Type B pancreatic cell (in vitro differentiated cells): ENCODE measurements at regions not wholly inside any gene's neighbourhood (a gene's known extent, or its start where the extent isn't known, plus 50 kb on each side); places are given as distances from the start of the nearest gene placed in this dataset.

ENCODE experiments used
- DNase-seq: peaks from one replicate; pipeline ENCODE4 v3.0.0; 2021; ENCODE audit warnings: mixed read lengths; ENCODE audit not compliant: unreplicated experiment; ENCODE audit errors: extremely low spot score
- H3K27ac Mint-ChIP-seq: 2 replicates; pipeline ENCODE4 v1.8.0; 2021; ENCODE audit warnings: mild to moderate bottlenecking, mixed read lengths
- H3K27me3 Mint-ChIP-seq: 2 replicates; pipeline ENCODE4 v1.8.0; 2021; ENCODE audit warnings: mixed read lengths
- H3K36me3 Mint-ChIP-seq: 2 replicates; pipeline ENCODE4 v1.8.0; 2021; ENCODE audit warnings: mixed read lengths
- H3K4me1 Mint-ChIP-seq: one replicate; pipeline ENCODE4 v1.8.0; 2021; ENCODE audit warnings: mixed read lengths; ENCODE audit not compliant: unreplicated experiment
- H3K4me3 Mint-ChIP-seq: 2 replicates; pipeline ENCODE4 v1.8.0; 2021; ENCODE audit warnings: mild to moderate bottlenecking, mixed read lengths
- H3K9me3 Mint-ChIP-seq: 2 replicates; pipeline ENCODE4 v1.8.0; 2021; ENCODE audit warnings: mixed read lengths
- TF ChIP-seq, protein P1 (sequence below): fragments of 200-600 bp; sonication (generic); conservative IDR thresholded peaks from 2 replicates; pipeline ENCODE4 v1.5.0; 2021; ENCODE audit warnings: antibody characterized with exemption, mild to moderate bottlenecking

DNA sequence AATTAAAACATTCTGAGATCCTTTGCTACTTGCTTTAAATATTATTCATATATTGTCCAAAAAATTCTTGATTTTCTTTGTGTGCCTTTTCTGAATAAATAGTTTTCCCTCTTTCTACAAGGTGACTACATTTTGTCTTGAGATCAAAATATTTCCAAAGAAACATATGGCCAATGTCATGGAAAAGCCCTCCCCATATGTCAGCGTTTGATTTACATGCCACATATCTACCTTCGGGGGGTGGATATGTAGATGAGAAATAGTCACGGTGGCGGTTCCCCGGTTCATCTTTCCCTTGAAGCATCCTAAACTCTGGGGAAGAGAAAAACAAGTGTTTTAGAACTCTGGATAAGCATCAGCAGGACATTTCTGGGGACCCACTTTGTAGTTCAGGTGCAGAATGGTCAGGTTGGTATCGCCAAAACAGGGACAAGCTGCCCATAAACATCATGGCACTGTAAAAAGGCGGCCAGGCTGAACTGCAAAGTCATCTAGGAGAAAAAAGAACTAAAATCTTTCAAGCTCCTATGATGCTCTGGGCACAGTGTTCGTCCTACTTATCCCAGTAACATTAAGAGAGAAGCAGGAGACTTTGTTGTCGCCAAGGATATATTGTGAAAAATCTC lies 91.5 kb downstream of the MEX3B start:
- Mint-ChIP-seq H3K4me3 (no peak overlapping the region), H3K27me3 (no peaks in the 10 kb centered on the region), H3K9me3 (no peaks in the 10 kb centered on the region), H3K27ac (no peak overlapping the region), H3K4me1 (peaks cover 4% of the 10 kb centered on the region), H3K36me3 (peaks cover 5% of the 10 kb centered on the region)
- DNase-seq: no peak
- TF ChIP-seq, protein P1, sequence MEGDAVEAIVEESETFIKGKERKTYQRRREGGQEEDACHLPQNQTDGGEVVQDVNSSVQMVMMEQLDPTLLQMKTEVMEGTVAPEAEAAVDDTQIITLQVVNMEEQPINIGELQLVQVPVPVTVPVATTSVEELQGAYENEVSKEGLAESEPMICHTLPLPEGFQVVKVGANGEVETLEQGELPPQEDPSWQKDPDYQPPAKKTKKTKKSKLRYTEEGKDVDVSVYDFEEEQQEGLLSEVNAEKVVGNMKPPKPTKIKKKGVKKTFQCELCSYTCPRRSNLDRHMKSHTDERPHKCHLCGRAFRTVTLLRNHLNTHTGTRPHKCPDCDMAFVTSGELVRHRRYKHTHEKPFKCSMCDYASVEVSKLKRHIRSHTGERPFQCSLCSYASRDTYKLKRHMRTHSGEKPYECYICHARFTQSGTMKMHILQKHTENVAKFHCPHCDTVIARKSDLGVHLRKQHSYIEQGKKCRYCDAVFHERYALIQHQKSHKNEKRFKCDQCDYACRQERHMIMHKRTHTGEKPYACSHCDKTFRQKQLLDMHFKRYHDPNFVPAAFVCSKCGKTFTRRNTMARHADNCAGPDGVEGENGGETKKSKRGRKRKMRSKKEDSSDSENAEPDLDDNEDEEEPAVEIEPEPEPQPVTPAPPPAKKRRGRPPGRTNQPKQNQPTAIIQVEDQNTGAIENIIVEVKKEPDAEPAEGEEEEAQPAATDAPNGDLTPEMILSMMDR: no peak

DNA sequence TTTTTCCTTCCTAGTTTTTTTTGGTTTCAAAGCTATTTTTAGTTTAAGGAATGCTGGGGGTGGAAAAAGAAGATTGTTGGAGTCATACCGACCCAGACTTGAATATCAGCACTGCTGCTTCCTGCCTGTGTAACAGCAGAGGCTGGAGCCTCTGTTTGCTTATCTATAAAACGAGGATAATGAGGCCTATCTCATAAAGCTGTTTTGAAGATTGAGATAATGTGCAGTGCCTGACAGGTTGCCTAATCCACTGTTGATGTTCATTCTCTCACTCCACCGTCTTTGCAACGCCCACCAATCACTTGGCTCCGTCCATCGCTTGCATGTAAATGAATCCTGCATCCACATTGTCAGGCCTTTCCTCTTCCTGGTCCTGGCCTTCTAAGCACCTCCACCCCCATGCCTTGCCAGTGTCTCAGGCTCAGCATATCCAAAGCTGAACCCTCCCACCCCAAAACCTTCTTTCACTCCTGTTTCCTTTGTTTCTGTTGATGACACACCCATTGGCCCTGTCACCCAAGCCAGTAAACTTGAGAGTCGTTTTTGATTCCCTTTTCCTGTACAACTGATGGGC lies 94.9 kb downstream of the MEX3B start:
- Mint-ChIP-seq H3K4me3 (no peak overlapping the region), H3K27me3 (no peaks in the 10 kb centered on the region), H3K4me1 (peaks cover 4% of the 10 kb centered on the region), H3K27ac (no peak overlapping the region), H3K9me3 (no peaks in the 10 kb centered on the region), H3K36me3 (peaks cover 5% of the 10 kb centered on the region)
- TF ChIP-seq, protein P1: no peak
- DNase-seq: no peak

DNA sequence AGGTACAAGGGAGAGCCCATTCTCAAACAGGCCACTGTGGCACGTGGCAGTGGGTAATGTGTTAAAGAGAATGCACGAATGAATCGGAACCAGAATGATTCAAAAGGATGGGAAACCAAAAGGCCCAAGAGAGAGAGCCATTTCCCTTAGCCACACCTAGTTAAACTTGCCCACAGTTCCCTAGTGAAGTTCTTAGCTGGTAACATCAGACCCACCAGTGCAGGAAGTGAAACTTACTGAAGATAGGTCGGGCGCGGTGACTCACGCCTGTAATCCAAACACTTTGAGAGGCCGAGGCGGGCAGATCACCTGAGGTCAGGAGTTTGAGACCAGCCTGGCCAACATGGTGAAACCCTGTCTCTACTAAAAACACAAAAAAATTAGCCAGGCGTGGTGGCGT lies 97.1 kb downstream of the MEX3B start:
- no peak overlapping the region for H3K27ac Mint-ChIP-seq
- H3K4me1 Mint-ChIP-seq: no peaks in the 10 kb centered on the region
- no peaks in the 10 kb centered on the region for H3K9me3 Mint-ChIP-seq
- TF ChIP-seq, protein P1: no peak
- H3K36me3 Mint-ChIP-seq: peaks cover 5% of the 10 kb centered on the region
- no peak overlapping the region for H3K4me3 Mint-ChIP-seq
- DNase-seq: no peak
- H3K27me3 Mint-ChIP-seq: no peaks in the 10 kb centered on the region

DNA sequence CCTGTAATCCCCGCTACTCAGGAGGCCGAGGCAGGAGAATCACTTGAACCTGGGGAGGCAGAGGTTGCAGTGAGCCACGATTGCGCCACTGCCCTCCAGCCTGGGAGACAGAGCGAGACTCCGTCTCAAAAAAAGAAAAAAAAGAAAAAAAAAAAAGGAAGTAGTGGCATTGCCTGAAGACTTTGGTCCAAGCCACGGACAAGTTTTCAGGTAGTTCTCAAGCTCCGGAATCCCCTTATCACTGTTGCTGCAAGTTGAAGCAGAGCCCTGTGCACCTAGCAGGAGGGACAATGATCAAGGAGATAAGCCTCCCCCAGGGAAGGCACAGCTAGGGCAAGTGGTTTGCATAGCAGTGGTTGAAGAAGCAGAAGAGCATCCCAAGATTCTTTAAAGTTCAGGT lies 97.6 kb downstream of the MEX3B start:
- peaks cover 5% of the 10 kb centered on the region for H3K36me3 Mint-ChIP-seq
- no peak for DNase-seq
- no peak overlapping the region for H3K4me3 Mint-ChIP-seq
- H3K4me1 Mint-ChIP-seq: peaks cover 3% of the 10 kb centered on the region
- H3K27ac Mint-ChIP-seq: no peak overlapping the region
- H3K9me3 Mint-ChIP-seq: no peaks in the 10 kb centered on the region
- no peaks in the 10 kb centered on the region for H3K27me3 Mint-ChIP-seq
- TF ChIP-seq, protein P1: no peak

DNA sequence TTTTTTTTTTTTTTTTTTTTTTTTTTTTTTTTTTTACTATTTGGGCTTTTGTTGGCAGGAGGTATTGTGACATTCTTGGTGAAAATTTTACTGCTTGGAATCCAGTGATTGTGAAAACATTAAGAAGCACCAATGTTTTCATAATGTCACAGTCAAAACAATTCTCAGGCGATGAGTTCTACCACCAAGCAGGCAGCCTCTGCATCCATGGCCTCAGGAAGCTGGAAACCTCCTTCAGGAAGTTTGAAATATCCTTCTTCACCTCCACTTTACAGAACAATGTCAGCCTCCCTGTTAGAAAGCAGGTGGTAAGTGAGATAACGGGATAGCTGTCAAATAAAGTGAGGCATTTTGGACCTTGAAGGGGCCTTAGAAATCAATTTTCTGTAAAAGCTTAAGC lies 98.3 kb downstream of the MEX3B start:
- H3K27ac Mint-ChIP-seq: no peak overlapping the region
- peaks cover 9% of the 10 kb centered on the region for H3K4me1 Mint-ChIP-seq
- H3K27me3 Mint-ChIP-seq: no peaks in the 10 kb centered on the region
- H3K36me3 Mint-ChIP-seq: peaks cover 5% of the 10 kb centered on the region
- no peak overlapping the region for H3K4me3 Mint-ChIP-seq
- TF ChIP-seq, protein P1: no peak
- H3K9me3 Mint-ChIP-seq: no peaks in the 10 kb centered on the region
- no peak for DNase-seq
